ENCODE measurements at regions not wholly inside any gene's neighbourhood (a gene's known extent, or its start where the extent isn't known, plus 50 kb on each side); places are given as distances from the start of the nearest gene placed in this dataset.

- no peak for TF ChIP-seq CTCF (IDR thresholded peaks at IDR 0.05; ENCODE audit: insufficient read depth, low read depth, low read length, missing control alignments)
- peak; percentile 77 for DNase-seq (ENCODE audit: low read depth)
- H3K4me3 ChIP-seq (ENCODE audit: low read length), result no peak overlapping the region
Observed at GRCh38 chrX:10039821-10040793, 72.9 kb downstream of the CLDN34 start.

- TF ChIP-seq CTCF (IDR thresholded peaks at IDR 0.05; ENCODE audit: insufficient read depth, low read depth, low read length, missing control alignments), result no peak
- no peak for DNase-seq (ENCODE audit: low read depth)
Observed at GRCh38 chrX:10040961-10041360, 73.8 kb downstream of the CLDN34 start.

GRCh38 chrX:10041383-10041782 lies 74.2 kb downstream of the CLDN34 start:
- DNase-seq (ENCODE audit: low read depth), result no peak
- no peak for TF ChIP-seq CTCF (IDR thresholded peaks at IDR 0.05; ENCODE audit: insufficient read depth, low read depth, low read length, missing control alignments)
- H3K4me3 ChIP-seq (ENCODE audit: low read length), result no peak overlapping the region

More at GRCh38 chrX:10040961-10041360, 73.8 kb downstream of the CLDN34 start:
- H3K4me3 ChIP-seq (ENCODE audit: low read length), result no peak overlapping the region

- no peak overlapping the region for H3K4me3 ChIP-seq (ENCODE audit: low read length)
- DNase-seq (ENCODE audit: low read depth), result no peak
- no peak for TF ChIP-seq CTCF (IDR thresholded peaks at IDR 0.05; ENCODE audit: insufficient read depth, low read depth, low read length, missing control alignments)
Observed at GRCh38 chrX:10042055-10042454, 74.9 kb downstream of the CLDN34 start.

- no peak for DNase-seq (ENCODE audit: low read depth)
- TF ChIP-seq CTCF (IDR thresholded peaks at IDR 0.05; ENCODE audit: insufficient read depth, low read depth, low read length, missing control alignments), result no peak
- no peak overlapping the region for H3K4me3 ChIP-seq (ENCODE audit: low read length)
Observed at GRCh38 chrX:10043386-10043785, 76.2 kb downstream of the CLDN34 start.

- H3K4me3 ChIP-seq (ENCODE audit: low read length), result no peak overlapping the region
- DNase-seq (ENCODE audit: low read depth), result peak; percentile 53
- no peak for TF ChIP-seq CTCF (IDR thresholded peaks at IDR 0.05; ENCODE audit: insufficient read depth, low read depth, low read length, missing control alignments)
Observed at GRCh38 chrX:10044021-10044420, 76.9 kb downstream of the CLDN34 start.
